PFSK-1 (cell line): ENCODE measurements at regions not wholly inside any gene's neighbourhood (a gene's known extent, or its start where the extent isn't known, plus 50 kb on each side); places are given as distances from the start of the nearest gene placed in this dataset.

Experiments used
- FOXP2 ChIP-seq: optimal IDR thresholded peaks from 2 replicates; pipeline ENCODE3; 2011; ENCODE audit warnings: borderline replicate concordance, control low read depth, inconsistent platforms; ENCODE audit not compliant: insufficient read depth; ENCODE audit errors: extremely low read length, extremely low read depth
- POLR2AphosphoS5 ChIP-seq: IDR thresholded peaks from 2 replicates; pipeline ENCODE4 v1.6.1; 2012; ENCODE audit warnings: low read depth, mild to moderate bottlenecking, control low read depth, low read length, moderate library complexity
- REST ChIP-seq, 2 experiments: IDR thresholded peaks; 2 replicates each; pipeline versions ENCODE4 v1.6.1 to v1.8.0; 2011 to 2012; ENCODE audit warnings: low read depth in 2 of 2, low read length in 2 of 2, control low read depth in 1 of 2, inconsistent platforms in 1 of 2, mild to moderate bottlenecking in 1 of 2, moderate library complexity in 1 of 2; ENCODE audit not compliant: insufficient read depth in 1 of 2
- SIN3A ChIP-seq: IDR thresholded peaks from 2 replicates; pipeline ENCODE4 v1.6.1; 2012; ENCODE audit warnings: mild to moderate bottlenecking, low read length, moderate library complexity, borderline replicate concordance; ENCODE audit not compliant: insufficient read depth

DNA sequence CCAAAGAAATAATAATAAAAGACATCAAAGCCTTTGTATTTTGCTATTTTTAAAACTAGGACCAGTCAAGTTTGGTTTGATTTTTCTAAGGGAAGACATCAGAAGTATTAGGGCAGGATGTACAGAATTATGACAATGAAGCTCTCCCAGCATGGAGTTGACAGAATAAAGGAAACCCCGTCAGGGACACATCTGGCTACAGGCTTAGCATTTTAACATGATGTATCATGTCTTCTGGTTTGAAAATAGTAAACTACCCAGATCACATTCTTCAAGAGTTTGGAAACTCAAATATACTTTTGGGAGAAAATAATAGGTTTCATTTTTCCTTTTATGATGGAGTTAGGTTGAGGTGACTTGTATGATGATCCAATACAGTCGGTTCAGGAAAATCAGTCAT, 552.0 kb upstream of the CDH2 start:
- TF ChIP-seq POLR2AphosphoS5 (no peak), SIN3A (no peak), REST (IDR thresholded peaks at IDR 0.05; ENCODE audit: insufficient read depth in 1 of 2, low read depth in 2 of 2, low read length in 2 of 2) (no peak), FOXP2 (no peak)
